GM19328 (cell line): ENCODE measurements at regions not wholly inside any gene's neighbourhood (a gene's known extent, or its start where the extent isn't known, plus 50 kb on each side); places are given as distances from the start of the nearest gene placed in this dataset.

Source experiments
- ATAC-seq: cut with Tn5 transposase; IDR thresholded peaks from one replicate; pipeline ENCODE4 v1.9.1; 2021; ENCODE audit warnings: mild to moderate bottlenecking, moderate library complexity; ENCODE audit not compliant: unreplicated experiment

GRCh38 chr15:53401503-53401902, 358.0 kb downstream of the WDR72 start:
- no peak for ATAC-seq

- ATAC-seq = no peak
Measured at GRCh38 chr15:53400986-53401385, 358.5 kb downstream of the WDR72 start.

DNA sequence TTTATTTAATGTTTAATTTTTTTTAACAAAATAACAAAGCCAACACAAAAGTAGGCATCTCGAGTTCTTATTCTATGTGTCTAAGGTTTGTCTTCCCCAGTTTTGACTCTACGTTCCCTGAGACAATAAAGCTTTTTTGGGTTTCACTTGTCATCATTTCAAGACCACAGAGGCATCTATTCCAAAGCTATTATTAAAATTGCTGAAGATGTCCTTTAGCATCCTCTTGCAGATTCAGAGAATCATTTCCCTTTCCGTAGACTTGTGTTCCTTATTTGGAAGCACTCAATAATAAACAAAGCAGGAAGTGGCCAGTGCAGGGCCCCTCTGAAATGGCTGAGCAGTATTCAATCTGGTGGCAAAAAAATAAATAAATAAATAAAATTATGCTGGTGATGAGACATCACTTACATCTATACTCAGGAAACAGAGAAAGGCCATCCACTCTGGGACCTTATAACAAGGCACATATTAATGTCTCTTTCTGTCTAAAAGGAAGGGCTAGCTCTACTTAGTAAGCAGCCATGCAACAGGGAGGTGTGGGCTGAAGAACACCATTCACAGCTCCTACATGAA, 362.3 kb downstream of the WDR72 start:
- no peak for ATAC-seq

DNA sequence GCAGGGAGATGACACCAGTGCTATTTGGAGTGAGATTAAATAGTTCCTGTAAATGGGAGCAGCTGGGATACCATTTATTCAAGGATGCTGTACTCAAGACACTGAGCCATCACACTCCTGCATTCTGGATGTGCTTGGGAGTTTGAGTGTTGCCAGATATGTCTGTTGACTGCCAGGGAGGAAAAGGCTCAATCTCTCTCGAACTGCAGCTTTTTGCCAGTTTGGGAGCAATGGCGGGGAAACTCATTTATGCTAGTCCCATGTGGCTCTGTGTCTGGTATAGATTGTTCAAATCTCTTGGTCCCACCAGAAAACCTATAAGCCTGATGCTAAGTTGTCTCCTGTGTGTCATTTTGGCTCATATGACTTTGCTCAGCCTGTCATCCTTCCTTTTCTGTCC, 363.6 kb downstream of the WDR72 start:
- ATAC-seq = no peak

DNA sequence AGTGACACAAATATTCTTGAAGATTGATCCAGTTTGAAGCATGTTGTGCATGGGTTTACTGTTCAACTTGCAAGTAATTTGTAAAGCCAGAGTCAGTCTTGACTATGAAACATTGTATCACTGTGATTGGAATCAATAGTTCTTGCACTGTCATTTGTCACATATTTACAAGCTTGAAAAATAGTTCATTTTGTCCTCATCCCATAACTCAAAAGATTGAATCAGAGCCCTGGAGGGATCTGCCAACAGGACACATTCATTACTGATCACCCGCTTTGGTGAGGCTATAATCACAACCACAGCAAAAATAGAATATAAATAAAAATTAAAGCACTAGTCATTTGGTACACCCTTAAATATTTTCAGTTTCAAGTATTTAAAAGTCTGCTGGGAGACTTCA, 368.9 kb downstream of the WDR72 start:
- no peak for ATAC-seq

DNA sequence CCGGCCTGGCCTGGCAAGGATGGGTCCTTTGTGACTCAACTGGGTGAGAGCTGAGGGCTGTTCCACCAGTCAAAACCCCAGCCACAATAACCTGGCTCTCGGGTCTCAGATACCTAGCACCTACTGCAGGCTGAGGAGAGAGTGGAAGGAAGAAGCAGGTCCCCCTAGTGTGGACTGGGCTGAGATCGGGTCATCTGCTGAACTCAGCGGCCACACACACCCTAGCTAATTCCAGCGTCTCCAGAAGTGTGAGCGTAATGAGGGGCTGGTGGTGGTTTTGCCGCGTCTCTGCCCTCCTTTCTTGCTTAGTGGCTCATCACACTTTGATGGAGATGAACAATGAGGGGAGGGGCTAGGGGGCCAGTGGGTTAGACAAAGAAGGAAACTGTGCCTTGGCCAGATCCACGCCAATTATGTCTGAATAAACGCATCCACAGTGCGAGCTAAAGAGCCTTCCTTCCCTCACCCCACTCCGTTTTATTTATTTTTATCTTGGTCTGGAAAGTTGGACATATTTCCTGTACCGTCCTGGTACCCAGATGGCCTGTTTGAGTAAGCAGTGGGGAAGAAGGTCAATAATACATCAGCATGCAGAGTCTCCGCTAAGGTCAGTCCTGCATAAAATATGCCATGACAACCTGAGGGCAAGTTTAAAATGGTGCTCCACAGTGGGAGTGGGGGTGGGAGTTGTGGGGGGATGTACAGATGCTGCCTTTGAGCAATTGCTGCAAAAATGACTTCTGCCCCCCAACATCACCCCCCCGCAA, 370.0 kb downstream of the WDR72 start:
- ATAC-seq = no peak

DNA sequence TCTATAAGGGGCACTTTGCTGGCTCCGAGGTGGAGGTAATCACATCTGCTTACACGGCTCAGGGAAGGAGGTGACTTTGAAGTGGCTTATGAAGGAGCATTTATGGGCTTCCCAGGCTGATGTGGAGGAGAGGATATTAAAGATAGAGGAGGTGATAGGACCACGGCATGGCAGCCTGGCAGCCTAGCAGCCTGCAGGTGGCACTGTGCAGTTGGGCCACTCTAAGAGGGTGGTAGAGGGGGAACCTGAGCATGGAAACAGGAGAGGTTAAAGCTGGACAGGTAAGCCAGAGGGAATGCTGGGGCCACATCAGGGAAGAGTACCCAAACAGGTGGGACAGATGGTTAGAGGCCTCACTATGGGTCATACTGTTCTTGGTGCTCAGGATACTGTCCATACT, 375.0 kb downstream of the WDR72 start:
- no peak for ATAC-seq

- no peak for ATAC-seq
Measured at GRCh38 chr15:53378096-53378800, 381.2 kb downstream of the WDR72 start.

GRCh38 chr15:53367740-53368139, 391.7 kb downstream of the WDR72 start:
- no peak for ATAC-seq

DNA sequence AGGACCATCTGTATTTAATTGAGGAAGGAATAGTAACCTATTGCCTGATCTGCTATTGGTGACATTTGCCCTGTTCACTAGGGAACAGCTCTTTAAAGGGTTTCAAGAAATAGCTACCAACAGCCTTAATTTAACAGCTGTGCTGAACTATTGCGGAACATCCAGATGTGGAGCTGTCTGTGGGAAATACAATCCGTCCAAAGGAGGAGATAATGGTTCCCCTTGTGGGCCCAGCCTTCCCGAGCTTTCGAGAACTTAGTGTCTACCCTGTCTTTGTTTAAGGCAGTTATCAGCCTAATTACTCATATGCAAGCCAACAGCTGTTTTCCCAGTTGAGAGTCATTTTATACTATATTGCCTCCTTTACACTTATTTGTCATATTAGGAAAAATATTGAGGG, 398.6 kb downstream of the WDR72 start:
- no peak for ATAC-seq

GRCh38 chr15:53359038-53359437, 400.4 kb downstream of the WDR72 start:
- no peak for ATAC-seq

DNA sequence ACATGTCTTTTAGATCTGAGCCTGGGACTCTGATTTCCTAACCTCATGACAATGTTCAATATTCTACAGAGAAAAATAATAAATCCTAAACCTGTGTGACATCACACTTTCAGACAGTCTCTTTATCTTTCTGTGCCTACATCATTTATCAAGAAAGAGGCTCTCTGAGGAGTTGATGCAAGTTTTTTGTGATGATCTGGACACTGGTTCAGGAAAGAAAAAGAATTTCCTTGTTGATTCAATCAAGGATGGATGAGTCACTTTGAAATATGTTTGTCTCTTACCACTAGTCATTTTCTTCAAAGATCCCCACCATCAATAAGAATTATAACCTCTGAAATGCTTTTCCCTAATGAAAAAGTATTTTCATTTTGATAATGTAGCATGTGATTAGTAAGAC, 404.6 kb downstream of the WDR72 start:
- ATAC-seq = no peak

DNA sequence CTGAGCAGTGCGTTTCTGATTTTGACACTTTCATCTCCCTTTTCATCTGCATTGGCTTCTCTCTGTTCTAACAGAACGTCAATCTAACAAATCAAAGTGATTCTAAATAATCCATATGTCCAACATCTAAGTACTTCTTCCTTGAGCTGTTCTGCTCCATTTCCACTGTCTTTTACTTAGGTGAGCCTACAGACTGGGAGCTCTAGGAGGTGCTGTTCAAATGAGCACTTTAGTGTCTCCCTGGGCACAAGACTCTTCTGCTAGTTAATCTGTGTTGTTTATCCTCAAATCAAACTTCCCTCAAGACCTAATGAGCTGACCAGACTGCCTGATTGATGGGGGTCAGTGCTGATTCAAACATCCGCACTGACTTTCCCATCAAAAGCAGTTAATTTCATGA, 408.1 kb downstream of the WDR72 start:
- ATAC-seq = no peak

DNA sequence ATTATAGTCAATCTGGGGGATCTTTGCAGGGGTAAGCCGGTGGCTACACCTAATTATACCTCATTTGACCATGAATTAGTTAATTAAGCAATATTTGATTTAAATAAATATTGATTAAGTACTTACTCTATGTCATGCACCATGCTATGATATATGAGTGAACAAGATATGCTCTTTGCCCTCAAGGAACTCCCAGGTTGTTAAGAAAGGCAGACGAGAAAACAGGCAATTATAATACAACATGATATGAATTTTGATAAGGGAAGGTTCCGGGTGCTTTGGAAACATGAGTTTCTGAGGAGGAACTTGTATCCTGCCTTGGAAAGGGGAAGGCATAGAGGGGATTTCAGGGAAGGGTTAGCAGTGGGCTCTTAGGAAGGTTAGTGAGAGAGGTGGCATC, 412.9 kb downstream of the WDR72 start:
- ATAC-seq = no peak

DNA sequence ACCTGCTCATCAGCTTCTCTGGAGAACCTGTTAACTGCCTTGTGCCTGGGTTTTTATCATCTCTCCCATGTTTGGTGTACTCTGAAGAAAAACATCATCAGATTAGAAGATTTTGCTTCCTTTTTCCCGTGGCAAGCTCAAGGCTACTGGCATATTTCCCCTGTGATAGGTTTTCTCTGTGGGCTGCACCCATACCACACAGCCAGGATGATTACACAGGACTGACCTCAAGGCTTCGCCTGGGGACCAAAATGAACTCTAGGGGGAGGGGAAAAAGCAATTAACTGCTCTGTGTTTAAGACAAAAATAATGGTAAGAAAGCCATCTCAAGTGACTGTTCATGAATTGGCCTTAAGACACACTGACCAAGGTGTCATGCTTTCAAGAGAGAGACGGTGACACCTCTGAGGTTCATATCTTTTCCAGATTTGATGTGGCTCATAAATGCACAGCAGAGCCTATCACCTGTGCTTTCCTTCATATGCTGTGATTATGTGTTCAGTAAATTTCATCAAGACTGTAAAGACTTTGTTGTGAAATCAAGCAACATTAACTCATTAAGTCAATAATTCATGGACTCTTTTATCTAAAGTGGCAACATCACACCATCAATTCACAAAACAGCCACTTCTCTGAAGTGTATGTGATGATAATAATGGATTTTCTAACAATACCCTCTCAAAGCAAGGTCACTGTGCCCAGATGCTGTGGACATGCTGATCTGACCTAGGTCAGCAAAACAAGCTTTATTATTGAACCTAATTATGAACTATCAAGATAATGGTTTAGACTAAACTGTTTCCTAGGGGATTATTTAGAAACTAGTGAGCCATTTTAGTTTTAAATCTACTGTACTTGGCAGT, 427.9 kb downstream of the WDR72 start:
- no peak for ATAC-seq

GRCh38 chr15:53328341-53328740, 431.1 kb downstream of the WDR72 start:
- ATAC-seq = no peak

DNA sequence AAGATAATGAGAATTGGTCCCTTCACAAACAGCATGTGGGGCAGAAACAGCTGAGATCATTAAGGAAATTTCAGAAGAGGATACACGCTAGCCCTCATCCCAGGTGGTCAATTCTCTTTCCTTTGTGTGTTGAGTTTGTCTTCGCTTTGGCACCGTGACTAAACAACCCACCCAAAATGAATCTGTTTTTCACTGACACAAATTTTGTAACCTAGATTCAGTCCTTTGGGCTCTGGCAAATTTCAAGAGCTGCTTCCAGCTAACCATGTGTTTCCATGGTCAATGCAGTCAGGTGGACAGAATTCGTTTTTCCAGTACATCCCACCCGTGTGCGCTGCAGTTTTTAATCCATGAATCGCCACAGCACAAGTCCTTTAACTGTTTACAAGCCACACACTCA, 435.4 kb downstream of the WDR72 start:
- ATAC-seq = no peak

DNA sequence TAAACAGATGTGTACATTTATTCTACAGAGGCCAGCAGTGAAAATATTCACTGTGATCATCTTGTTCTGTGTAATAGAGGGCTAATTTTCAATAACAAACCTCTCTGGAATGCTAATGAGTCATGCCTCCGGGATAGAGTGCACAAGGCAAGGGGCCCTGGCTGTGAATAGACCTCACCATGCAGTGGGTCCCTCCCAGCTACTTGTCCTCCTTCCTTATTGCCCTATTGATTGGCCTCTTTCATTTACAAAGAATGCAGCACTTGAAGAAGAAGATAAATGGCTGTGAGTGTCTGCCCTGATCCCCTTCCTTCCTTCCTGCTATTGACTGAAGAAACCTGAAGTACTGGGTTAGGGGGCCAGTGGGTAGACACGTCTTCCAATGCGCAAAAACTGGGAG, 436.3 kb downstream of the WDR72 start:
- ATAC-seq = no peak

DNA sequence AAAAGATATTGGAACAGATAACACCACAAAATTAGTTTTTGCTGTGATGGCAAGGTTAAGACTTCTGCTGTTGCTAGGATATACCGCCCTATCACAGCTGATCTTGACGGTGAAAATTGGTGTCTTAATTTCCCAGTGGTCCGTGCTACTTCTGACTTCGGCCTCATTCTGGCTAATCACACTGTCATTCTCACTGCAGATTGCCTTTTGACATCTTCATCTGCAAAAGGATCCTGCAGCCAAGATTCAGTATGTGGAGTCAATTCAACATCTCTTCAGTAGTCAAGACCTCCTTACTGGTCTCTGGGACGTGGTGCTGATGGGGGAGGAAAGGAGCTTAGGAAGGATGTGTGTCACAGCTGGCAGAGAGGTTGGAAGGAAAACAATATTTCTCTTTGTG, 438.6 kb downstream of the WDR72 start:
- no peak for ATAC-seq

DNA sequence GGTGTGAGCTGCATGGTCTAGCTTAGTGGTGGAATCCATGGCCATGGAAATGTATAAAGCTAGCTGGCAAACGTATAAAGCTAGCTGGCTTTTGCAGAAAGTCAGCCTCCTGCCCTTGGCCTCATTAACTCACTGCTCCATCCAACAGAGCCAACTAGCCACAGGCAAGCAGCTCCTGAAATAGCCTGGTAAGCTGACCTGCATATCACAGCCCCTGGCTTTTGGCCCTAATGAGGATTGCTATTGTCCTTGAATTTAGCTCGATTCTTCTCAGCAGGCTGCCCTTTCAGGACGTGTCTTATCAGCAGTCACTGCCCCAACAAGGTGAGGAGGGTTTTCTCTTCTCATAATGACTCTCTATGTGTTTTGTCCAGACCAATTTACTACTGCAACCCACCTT, 446.8 kb downstream of the WDR72 start:
- ATAC-seq = no peak

DNA sequence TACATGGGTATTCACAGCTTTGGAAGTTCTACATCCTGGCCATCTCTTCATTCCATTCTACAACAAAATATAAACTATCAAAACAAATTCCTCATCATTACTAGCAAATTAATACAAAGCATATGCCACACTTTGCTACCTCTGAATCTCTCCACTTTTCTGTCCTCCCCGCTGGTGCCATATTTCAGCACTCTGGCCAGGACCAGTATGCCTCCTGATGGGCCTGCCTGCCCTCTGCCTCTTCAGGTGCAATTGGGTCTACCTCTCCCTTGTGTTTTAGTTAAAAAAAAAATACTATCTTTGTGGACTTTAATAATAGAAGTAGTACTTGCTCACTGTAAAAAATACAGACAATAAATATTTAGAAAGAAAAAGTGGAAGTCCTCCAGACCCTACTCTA, 448.8 kb downstream of the WDR72 start:
- ATAC-seq = no peak
